ENCODE measurements at regions not wholly inside any gene's neighbourhood (a gene's known extent, or its start where the extent isn't known, plus 50 kb on each side); places are given as distances from the start of the nearest gene placed in this dataset.

- TF ChIP-seq ZNF462 (CRISPR knock-in tag; IDR thresholded peaks at IDR 0.05) (no peak), EZH2phosphoT487 (IDR thresholded peaks at IDR 0.05; ENCODE audit: unreplicated experiment) (no peak), NANOG (IDR thresholded peaks at IDR 0.05; ENCODE audit: borderline replicate concordance) (no peak), EZH2 (IDR thresholded peaks at IDR 0.05; ENCODE audit: low read depth, unreplicated experiment) (no peak), POLR2AphosphoS5 (IDR thresholded peaks at IDR 0.05; ENCODE audit: low read depth) (no peak), ZNF114 (CRISPR knock-in tag; IDR thresholded peaks at IDR 0.05) (no peak), CREB1 (CRISPR knock-in tag; IDR thresholded peaks at IDR 0.05; ENCODE audit: low read depth) (no peak)
Observed at GRCh38 chr12:4852911-4853310, 56.8 kb upstream of the KCNA1 start (continued).

GRCh38 chr12:4855121-4855924 is 54.4 kb upstream of the KCNA1 start:
- H3K27me3 ChIP-seq (ENCODE audit: insufficient read depth): peaks cover 3% of the 10 kb centered on the region; the same call in 1 of the 2 replicates
- no peaks in the 10 kb centered on the region for H3K36me3 Mint-ChIP-seq (ENCODE audit: low read depth)
- H3K27ac Mint-ChIP-seq: no peak overlapping the region
- H3K4me1 ChIP-seq (ENCODE audit: insufficient read depth): no peaks in the 10 kb centered on the region
- H3K4me1 Mint-ChIP-seq: peaks cover 11% of the 10 kb centered on the region
- H3K79me2 ChIP-seq (replicated peaks; ENCODE audit: insufficient read depth): no peaks in the 10 kb centered on the region
- H3F3A ChIP-seq (replicated peaks; ENCODE audit: low read depth): no peaks in the 10 kb centered on the region
- H3K9me2 ChIP-seq (ENCODE audit: insufficient read depth): no peaks in the 10 kb centered on the region
- H3K9me3 Mint-ChIP-seq: no peaks in the 10 kb centered on the region
- H3K36me3 ChIP-seq (ENCODE audit: insufficient read depth): no peaks in the 10 kb centered on the region
- H3K27ac ChIP-seq (ENCODE audit: low read depth): no peak overlapping the region
- H3K4me3 ChIP-seq: no peak overlapping the region
- H3K27me3 Mint-ChIP-seq (ENCODE audit: insufficient read depth, low read depth, poor library complexity): peaks cover 17% of the 10 kb centered on the region
- H3K4me3 Mint-ChIP-seq: no peak overlapping the region
- DNase-seq (ENCODE audit: low spot score) (peak; percentile 95), ATAC-seq (peak; percentile 81)
- H4K20me1 ChIP-seq (replicated peaks; ENCODE audit: insufficient read depth): no peaks in the 10 kb centered on the region
- H2AFZ ChIP-seq: no peak overlapping the region
- H3K4me2 ChIP-seq: no peak overlapping the region
- peak; percentile 61 for TF ChIP-seq ZNF331 (CRISPR knock-in tag; IDR thresholded peaks at IDR 0.05; ENCODE audit: low read depth)
- TF ChIP-seq, protein P1, sequence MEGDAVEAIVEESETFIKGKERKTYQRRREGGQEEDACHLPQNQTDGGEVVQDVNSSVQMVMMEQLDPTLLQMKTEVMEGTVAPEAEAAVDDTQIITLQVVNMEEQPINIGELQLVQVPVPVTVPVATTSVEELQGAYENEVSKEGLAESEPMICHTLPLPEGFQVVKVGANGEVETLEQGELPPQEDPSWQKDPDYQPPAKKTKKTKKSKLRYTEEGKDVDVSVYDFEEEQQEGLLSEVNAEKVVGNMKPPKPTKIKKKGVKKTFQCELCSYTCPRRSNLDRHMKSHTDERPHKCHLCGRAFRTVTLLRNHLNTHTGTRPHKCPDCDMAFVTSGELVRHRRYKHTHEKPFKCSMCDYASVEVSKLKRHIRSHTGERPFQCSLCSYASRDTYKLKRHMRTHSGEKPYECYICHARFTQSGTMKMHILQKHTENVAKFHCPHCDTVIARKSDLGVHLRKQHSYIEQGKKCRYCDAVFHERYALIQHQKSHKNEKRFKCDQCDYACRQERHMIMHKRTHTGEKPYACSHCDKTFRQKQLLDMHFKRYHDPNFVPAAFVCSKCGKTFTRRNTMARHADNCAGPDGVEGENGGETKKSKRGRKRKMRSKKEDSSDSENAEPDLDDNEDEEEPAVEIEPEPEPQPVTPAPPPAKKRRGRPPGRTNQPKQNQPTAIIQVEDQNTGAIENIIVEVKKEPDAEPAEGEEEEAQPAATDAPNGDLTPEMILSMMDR (conservative IDR thresholded peaks at IDR 0.05; ENCODE audit: low read depth in 2 of 2): peak; percentile 78 to 84
- TF ChIP-seq EZH2 (IDR thresholded peaks at IDR 0.05; ENCODE audit: low read depth, unreplicated experiment): no peak

Measured in GM23338 (cell line).